Fibroblast of the aortic adventitia (primary cell): ENCODE measurements at regions not wholly inside any gene's neighbourhood (a gene's known extent, or its start where the extent isn't known, plus 50 kb on each side); places are given as distances from the start of the nearest gene placed in this dataset.

ENCODE experiments used
- DNase-seq: peaks from one replicate; pipeline ENCODE4 v3.0.0-alpha.2; 2010; ENCODE audit warnings: low read depth
- H3K4me3 ChIP-seq: 2 replicates; pipeline ENCODE4 v1.5.1; 2011; ENCODE audit warnings: low read depth, mild to moderate bottlenecking, control low read depth, low read length, moderate library complexity
- TF ChIP-seq, protein P1 (sequence below): IDR thresholded peaks from 2 replicates; pipeline ENCODE4 v1.5.1; 2011; ENCODE audit warnings: mild to moderate bottlenecking, low read length, control low read depth, inconsistent platforms; ENCODE audit not compliant: insufficient read depth

DNA sequence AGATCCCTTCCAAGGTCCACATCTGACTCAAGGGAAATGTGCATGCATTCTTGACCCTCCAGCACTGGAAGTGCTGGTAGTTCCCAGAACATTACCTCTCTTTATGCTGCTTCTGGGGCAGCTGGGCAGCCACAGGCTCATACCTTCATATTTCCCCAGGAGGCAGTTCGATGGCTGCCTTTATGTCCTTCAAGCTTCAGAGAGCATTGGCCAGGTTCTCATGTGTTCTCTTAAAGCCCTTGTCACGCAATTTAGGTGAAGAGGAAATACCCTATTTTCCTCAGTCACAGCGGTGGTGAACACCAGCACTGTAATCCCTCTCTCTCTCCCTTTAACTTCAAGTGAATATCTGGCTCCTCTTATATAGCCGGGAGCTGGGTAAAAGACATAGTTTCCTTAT lies 134.3 kb downstream of the MID1IP1 start:
- no peak for DNase-seq
- TF ChIP-seq, protein P1, sequence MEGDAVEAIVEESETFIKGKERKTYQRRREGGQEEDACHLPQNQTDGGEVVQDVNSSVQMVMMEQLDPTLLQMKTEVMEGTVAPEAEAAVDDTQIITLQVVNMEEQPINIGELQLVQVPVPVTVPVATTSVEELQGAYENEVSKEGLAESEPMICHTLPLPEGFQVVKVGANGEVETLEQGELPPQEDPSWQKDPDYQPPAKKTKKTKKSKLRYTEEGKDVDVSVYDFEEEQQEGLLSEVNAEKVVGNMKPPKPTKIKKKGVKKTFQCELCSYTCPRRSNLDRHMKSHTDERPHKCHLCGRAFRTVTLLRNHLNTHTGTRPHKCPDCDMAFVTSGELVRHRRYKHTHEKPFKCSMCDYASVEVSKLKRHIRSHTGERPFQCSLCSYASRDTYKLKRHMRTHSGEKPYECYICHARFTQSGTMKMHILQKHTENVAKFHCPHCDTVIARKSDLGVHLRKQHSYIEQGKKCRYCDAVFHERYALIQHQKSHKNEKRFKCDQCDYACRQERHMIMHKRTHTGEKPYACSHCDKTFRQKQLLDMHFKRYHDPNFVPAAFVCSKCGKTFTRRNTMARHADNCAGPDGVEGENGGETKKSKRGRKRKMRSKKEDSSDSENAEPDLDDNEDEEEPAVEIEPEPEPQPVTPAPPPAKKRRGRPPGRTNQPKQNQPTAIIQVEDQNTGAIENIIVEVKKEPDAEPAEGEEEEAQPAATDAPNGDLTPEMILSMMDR = no peak
- H3K4me3 ChIP-seq = no peak overlapping the region

DNA sequence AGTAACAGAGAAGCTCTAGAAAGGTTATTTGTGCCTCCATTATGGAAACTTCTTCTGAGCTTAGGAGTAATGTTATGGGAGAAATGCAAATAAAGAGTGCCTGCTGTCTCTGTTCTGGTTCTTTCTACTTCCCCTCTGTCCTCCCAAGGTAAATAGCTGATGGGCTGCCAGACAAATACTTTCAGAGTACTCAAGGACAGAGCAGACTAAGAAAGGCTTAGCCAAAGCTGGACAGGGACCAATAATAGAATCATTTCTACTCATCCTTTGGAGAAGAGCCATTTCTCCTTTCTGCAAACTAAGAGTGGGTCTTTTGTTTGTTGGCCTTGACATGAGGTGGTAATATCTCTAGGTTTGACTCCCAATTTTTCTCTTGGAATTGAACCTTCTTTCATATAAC lies 136.1 kb downstream of the MID1IP1 start:
- DNase-seq = no peak
- TF ChIP-seq, protein P1 = no peak
- no peak overlapping the region for H3K4me3 ChIP-seq

DNA sequence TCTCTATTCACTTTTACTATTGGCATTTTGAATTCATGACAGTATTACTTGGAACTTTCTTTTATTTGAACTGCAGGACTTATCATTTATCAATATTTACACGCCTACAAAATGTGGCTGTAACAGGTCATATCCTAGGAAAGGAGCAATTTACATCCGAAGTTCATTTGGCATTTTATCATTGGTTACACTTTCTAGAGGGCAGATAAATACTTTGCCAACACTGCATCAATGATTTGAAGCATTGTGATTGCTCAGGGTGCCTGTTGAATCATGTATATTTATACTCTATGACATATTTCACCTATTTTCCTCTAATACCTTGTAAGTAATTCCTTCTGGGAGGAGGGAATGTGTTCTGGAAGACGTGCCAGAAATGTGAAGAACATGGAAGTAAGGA lies 136.7 kb downstream of the MID1IP1 start:
- H3K4me3 ChIP-seq = no peak overlapping the region
- TF ChIP-seq, protein P1 = no peak
- DNase-seq = no peak

DNA sequence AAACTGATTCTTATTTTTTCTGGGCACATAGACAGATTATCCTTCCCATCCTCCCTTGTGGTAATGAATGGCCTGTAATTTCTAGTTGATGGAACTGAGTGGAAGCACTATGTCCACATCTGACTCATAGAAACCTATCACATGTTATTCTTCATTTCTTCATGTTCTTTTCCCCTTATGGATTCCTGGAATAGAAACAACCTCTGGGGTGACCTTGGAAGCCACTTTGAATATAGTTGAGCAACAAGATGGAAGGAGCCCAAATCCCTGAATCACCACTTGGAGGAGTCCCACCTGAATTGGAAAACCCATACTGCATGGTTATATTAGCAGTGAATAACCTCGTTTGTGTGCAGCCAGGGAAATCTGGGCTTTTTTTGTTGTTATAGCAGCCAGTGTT lies 137.8 kb downstream of the MID1IP1 start:
- DNase-seq = peak; percentile 96
- H3K4me3 ChIP-seq = no peak overlapping the region
- TF ChIP-seq, protein P1 = peak; percentile 5

GRCh38 chrX:38940547-38940946 lies 139.3 kb downstream of the MID1IP1 start:
- DNase-seq = peak; percentile 64
- no peak overlapping the region for H3K4me3 ChIP-seq
- TF ChIP-seq, protein P1 = no peak

DNA sequence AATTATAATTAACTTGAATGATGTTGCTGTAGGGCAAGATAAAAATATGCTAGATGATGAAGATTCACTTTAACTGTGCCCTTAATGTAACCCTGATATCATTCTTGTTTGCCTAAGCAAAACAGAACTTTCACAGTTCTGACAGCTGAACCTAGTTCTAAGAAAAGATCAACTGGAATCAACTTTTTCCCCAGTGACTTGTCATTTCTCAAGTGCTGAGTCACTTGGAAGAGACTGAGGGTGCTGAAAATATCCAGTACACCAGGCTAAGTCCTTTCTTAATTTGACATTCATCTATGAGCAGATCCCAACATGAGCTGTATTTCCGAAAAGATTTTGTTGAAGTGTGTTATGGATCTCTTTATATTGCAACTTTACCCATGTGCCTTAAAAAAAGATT lies 140.4 kb downstream of the MID1IP1 start:
- peak; percentile 48 for DNase-seq
- TF ChIP-seq, protein P1 = no peak
- H3K4me3 ChIP-seq = no peak overlapping the region

GRCh38 chrX:38943120-38943519 lies 141.9 kb downstream of the MID1IP1 start:
- TF ChIP-seq, protein P1 = no peak
- no peak for DNase-seq
- H3K4me3 ChIP-seq = no peak overlapping the region
